Osteocyte (in vitro differentiated cells): ENCODE measurements at regions not wholly inside any gene's neighbourhood (a gene's known extent, or its start where the extent isn't known, plus 50 kb on each side); places are given as distances from the start of the nearest gene placed in this dataset.

Source experiments
- DNase-seq: peaks from one replicate; pipeline ENCODE4 v3.0.0; 2021; ENCODE audit warnings: mixed read lengths; ENCODE audit not compliant: unreplicated experiment; ENCODE audit errors: extremely low spot score
- H3K27ac Mint-ChIP-seq: one replicate; pipeline ENCODE4 v1.8.0; 2021; ENCODE audit warnings: mild to moderate bottlenecking, mixed read lengths; ENCODE audit not compliant: unreplicated experiment
- H3K27me3 Mint-ChIP-seq: one replicate; pipeline ENCODE4 v1.8.0; 2021; ENCODE audit warnings: mixed read lengths; ENCODE audit not compliant: unreplicated experiment
- H3K36me3 Mint-ChIP-seq: one replicate; pipeline ENCODE4 v1.8.0; 2021; ENCODE audit warnings: mixed read lengths; ENCODE audit not compliant: unreplicated experiment
- H3K4me1 Mint-ChIP-seq: one replicate; pipeline ENCODE4 v1.8.0; 2021; ENCODE audit warnings: mixed read lengths; ENCODE audit not compliant: unreplicated experiment
- H3K4me3 Mint-ChIP-seq: one replicate; pipeline ENCODE4 v1.8.0; 2021; ENCODE audit warnings: mild to moderate bottlenecking, moderate library complexity, mixed read lengths; ENCODE audit not compliant: unreplicated experiment
- H3K9me3 Mint-ChIP-seq: one replicate; pipeline ENCODE4 v1.8.0; 2021; ENCODE audit warnings: mixed read lengths; ENCODE audit not compliant: unreplicated experiment
- TF ChIP-seq, protein P1 (sequence below): fragments of 200-600 bp; sonication (generic); IDR thresholded peaks from 2 replicates; pipeline ENCODE4 v1.5.0; 2021; ENCODE audit warnings: antibody characterized with exemption, mild to moderate bottlenecking, moderate library complexity

DNA sequence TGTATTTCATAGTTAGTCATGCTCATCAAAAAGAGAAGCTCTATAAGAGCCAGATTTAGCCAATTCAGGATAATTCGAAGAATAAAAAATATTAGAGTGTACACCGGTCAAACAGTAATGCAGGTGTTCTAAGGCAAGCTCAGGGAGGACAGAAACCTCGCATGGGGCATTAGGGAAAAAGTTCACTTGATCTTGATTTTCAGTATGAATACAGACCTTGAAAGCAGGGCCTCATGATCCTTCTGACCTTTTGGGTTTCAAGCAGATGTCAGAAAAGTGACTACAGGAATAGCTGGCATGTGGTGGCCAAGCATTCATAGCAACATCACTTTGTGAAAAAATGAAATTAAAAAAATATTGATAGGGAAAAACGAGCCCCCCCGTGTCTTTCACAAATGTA, 394.9 kb downstream of the KIF4B start:
- TF ChIP-seq, protein P1, sequence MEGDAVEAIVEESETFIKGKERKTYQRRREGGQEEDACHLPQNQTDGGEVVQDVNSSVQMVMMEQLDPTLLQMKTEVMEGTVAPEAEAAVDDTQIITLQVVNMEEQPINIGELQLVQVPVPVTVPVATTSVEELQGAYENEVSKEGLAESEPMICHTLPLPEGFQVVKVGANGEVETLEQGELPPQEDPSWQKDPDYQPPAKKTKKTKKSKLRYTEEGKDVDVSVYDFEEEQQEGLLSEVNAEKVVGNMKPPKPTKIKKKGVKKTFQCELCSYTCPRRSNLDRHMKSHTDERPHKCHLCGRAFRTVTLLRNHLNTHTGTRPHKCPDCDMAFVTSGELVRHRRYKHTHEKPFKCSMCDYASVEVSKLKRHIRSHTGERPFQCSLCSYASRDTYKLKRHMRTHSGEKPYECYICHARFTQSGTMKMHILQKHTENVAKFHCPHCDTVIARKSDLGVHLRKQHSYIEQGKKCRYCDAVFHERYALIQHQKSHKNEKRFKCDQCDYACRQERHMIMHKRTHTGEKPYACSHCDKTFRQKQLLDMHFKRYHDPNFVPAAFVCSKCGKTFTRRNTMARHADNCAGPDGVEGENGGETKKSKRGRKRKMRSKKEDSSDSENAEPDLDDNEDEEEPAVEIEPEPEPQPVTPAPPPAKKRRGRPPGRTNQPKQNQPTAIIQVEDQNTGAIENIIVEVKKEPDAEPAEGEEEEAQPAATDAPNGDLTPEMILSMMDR: no peak
- DNase-seq: no peak
- Mint-ChIP-seq H3K4me3 (no peak overlapping the region), H3K36me3 (no peaks in the 10 kb centered on the region), H3K27ac (no peak overlapping the region), H3K27me3 (no peaks in the 10 kb centered on the region), H3K4me1 (no peaks in the 10 kb centered on the region), H3K9me3 (peaks cover 50% of the 10 kb centered on the region)

DNA sequence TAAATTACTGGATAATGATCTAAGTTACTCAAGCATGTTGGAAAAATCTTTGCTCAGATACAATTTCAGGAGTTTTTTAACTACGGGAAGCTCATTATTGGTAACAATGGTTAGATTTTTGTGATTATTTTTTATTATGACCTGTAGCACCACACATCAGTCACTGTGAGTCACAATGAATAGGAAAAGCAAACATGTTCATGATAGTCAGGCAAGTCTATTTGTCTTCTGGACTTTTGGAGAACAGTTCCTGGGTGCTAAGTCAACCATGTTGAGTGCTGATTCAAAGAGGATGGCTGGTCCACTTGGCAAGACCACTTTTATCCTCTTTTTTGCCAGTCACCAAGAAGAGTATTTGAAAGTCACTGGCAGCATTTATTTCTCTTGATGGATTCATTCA, 403.2 kb downstream of the KIF4B start:
- Mint-ChIP-seq H3K27me3 (no peaks in the 10 kb centered on the region), H3K27ac (no peak overlapping the region), H3K4me1 (no peaks in the 10 kb centered on the region), H3K4me3 (no peak overlapping the region), H3K9me3 (peaks cover 8% of the 10 kb centered on the region), H3K36me3 (no peaks in the 10 kb centered on the region)
- no peak for DNase-seq
- TF ChIP-seq, protein P1: no peak

DNA sequence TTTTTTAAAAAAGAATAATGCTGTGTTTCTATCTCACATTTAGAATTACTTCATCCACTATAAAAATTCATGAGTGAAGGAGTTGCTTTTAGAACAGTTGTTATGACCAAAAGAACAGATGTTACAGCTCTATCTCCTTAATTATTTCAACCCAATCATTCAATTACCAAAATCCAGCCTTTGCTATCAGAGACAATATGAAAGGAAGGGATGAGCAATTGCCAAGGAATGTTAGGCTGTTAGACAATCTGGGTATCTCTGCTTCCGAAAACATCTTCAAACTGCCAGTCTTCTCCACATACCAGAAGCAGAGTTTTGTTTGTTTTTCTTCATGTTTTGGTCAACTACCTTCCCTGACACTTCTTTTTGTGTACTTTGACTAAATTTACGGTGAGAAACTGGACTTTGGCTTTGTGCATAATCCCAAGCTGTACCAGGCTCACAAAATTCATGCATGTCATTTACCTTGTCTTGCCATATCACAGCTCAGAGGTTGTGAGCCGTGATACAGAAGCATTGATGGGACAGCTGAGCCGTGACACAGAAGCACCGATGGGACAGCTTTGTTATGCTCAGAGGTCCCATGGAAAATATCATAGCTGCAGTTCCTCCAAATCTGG, 405.5 kb downstream of the KIF4B start:
- Mint-ChIP-seq H3K27me3 (no peaks in the 10 kb centered on the region), H3K36me3 (no peaks in the 10 kb centered on the region), H3K9me3 (no peaks in the 10 kb centered on the region), H3K27ac (no peak overlapping the region), H3K4me1 (no peaks in the 10 kb centered on the region), H3K4me3 (no peak overlapping the region)
- no peak for DNase-seq
- TF ChIP-seq, protein P1: no peak

DNA sequence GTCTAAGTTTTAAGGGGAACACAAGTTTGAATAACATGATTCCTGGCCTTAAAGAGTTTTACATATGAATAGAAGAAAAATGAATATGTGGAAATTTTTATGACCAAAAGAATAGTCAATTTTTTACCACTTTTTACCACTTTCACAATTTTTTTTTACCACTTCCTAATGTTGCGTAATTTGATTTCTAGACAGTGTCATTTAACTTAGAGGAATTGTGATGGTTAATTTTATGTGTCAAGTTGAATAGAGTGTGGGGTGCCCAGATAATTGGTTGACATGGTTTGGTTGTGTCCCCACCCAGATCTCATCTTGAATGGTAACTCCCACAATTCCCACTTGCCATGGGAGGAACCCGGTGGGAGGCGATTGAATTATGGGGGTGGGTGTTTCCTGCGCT, 416.6 kb downstream of the KIF4B start:
- Mint-ChIP-seq H3K36me3 (no peaks in the 10 kb centered on the region), H3K9me3 (peaks cover 6% of the 10 kb centered on the region), H3K27me3 (no peaks in the 10 kb centered on the region), H3K4me1 (no peaks in the 10 kb centered on the region), H3K4me3 (no peak overlapping the region), H3K27ac (no peak overlapping the region)
- no peak for DNase-seq
- TF ChIP-seq, protein P1: no peak

DNA sequence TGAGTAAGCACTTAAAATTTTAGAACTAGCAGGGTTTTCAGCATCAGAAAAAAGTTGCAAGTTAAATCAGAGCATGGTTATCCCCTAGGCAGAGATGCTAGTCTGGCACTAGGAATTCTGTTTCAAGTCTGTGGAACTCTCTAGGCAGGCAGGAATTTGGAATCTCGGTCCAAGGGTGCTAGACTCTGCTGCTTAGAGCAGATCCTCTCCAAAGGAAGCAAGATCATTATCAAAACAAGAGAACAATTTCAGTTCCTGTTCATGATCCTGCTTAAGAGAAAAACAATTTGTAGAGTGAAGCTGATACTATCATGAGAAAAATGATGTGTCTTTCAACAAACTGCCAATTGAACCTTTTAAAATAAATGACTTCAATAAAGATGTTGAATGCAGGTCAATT, 420.7 kb downstream of the KIF4B start:
- DNase-seq: no peak
- Mint-ChIP-seq H3K36me3 (no peaks in the 10 kb centered on the region), H3K27ac (no peak overlapping the region), H3K4me1 (no peaks in the 10 kb centered on the region), H3K4me3 (no peak overlapping the region), H3K27me3 (no peaks in the 10 kb centered on the region), H3K9me3 (peaks cover 13% of the 10 kb centered on the region)
- TF ChIP-seq, protein P1: no peak
